MM.1S (cell line): ENCODE measurements at regions not wholly inside any gene's neighbourhood (a gene's known extent, or its start where the extent isn't known, plus 50 kb on each side); places are given as distances from the start of the nearest gene placed in this dataset.

Experiments used
- EZH2 ChIP-seq: fragments of 300-600 bp; sonication (generic); optimal IDR thresholded peaks from 2 replicates; pipeline ENCODE3; 2017; ENCODE audit warnings: low read depth, mild to moderate bottlenecking, antibody characterized with exemption, low read length, mixed read lengths
- TF ChIP-seq, protein P1 (sequence below): fragments of 300-600 bp; sonication (generic); IDR thresholded peaks from 2 replicates; pipeline ENCODE4 v1.5.1; 2016; ENCODE audit warnings: antibody characterized with exemption, low read length, mixed read lengths

GRCh38 chr5:168073991-168074800 lies 217.2 kb upstream of the WWC1 start:
- TF ChIP-seq, protein P1, sequence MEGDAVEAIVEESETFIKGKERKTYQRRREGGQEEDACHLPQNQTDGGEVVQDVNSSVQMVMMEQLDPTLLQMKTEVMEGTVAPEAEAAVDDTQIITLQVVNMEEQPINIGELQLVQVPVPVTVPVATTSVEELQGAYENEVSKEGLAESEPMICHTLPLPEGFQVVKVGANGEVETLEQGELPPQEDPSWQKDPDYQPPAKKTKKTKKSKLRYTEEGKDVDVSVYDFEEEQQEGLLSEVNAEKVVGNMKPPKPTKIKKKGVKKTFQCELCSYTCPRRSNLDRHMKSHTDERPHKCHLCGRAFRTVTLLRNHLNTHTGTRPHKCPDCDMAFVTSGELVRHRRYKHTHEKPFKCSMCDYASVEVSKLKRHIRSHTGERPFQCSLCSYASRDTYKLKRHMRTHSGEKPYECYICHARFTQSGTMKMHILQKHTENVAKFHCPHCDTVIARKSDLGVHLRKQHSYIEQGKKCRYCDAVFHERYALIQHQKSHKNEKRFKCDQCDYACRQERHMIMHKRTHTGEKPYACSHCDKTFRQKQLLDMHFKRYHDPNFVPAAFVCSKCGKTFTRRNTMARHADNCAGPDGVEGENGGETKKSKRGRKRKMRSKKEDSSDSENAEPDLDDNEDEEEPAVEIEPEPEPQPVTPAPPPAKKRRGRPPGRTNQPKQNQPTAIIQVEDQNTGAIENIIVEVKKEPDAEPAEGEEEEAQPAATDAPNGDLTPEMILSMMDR: no peak
- TF ChIP-seq EZH2: no peak
